Left hindlimb (tissue), 1 donor: ENCODE measurements at regions not wholly inside any gene's neighbourhood (a gene's known extent, or its start where the extent isn't known, plus 50 kb on each side); places are given as distances from the start of the nearest gene placed in this dataset.
"Not testable (repeated sequence)": the region's sequence is repeated elsewhere in the genome, so short reads cannot be mapped to it uniquely, and the experiment has no call there.

Experiments
- DNase-seq: peaks from one replicate; pipeline ENCODE4 v3.0.0-alpha.2; 2018

- no peak for DNase-seq
Measured at GRCh38 chr6:139881728-139882211, 507.3 kb upstream of the CITED2 start.

- no peak for DNase-seq
Measured at GRCh38 chr6:139881236-139881635, 506.8 kb upstream of the CITED2 start.

- no peak for DNase-seq
Measured at GRCh38 chr6:139879823-139880356, 505.4 kb upstream of the CITED2 start.

GRCh38 chr6:139879241-139879640, 504.8 kb upstream of the CITED2 start:
- DNase-seq: not testable (repeated sequence)

- no peak for DNase-seq
Measured at GRCh38 chr6:139877828-139878405, 503.5 kb upstream of the CITED2 start.

GRCh38 chr6:139872665-139873064, 498.2 kb upstream of the CITED2 start:
- DNase-seq: no peak

- DNase-seq: no peak
Measured at GRCh38 chr6:139871803-139872510, 497.5 kb upstream of the CITED2 start.

- DNase-seq: no peak
Measured at GRCh38 chr6:139871165-139871710, 496.8 kb upstream of the CITED2 start.

GRCh38 chr6:139868576-139868975, 494.1 kb upstream of the CITED2 start:
- DNase-seq: no peak

GRCh38 chr6:139863964-139864363, 489.5 kb upstream of the CITED2 start:
- DNase-seq: no peak

GRCh38 chr6:139863346-139863745, 488.9 kb upstream of the CITED2 start:
- no peak for DNase-seq

- DNase-seq: no peak
Measured at GRCh38 chr6:139862311-139862710, 487.9 kb upstream of the CITED2 start.

- DNase-seq: no peak
Measured at GRCh38 chr6:139860203-139860602, 485.8 kb upstream of the CITED2 start.

- DNase-seq: no peak
Measured at GRCh38 chr6:139858429-139858828, 484.0 kb upstream of the CITED2 start.

GRCh38 chr6:139857143-139857542, 482.7 kb upstream of the CITED2 start:
- no peak for DNase-seq

- DNase-seq: no peak
Measured at GRCh38 chr6:139856562-139856961, 482.1 kb upstream of the CITED2 start.

- DNase-seq: no peak
Measured at GRCh38 chr6:139855671-139856311, 481.3 kb upstream of the CITED2 start.

- DNase-seq: no peak
Measured at GRCh38 chr6:139853302-139853992, 479.0 kb upstream of the CITED2 start.

GRCh38 chr6:139852488-139853140, 478.2 kb upstream of the CITED2 start:
- DNase-seq: no peak

GRCh38 chr6:139852067-139852466, 477.6 kb upstream of the CITED2 start:
- no peak for DNase-seq

GRCh38 chr6:139851206-139851605, 476.8 kb upstream of the CITED2 start:
- DNase-seq: no peak

GRCh38 chr6:139850512-139850911, 476.1 kb upstream of the CITED2 start:
- DNase-seq: no peak
